ENCODE measurements at regions not wholly inside any gene's neighbourhood (a gene's known extent, or its start where the extent isn't known, plus 50 kb on each side); places are given as distances from the start of the nearest gene placed in this dataset.

- DNase-seq: peak; percentile 12
These were observed 54.7 kb upstream of the HTR2A start for GRCh38 chr13:46951516-46951915.

- DNase-seq: no peak
These were observed 52.4 kb upstream of the HTR2A start for GRCh38 chr13:46949211-46949610.

- no peak for DNase-seq
These were observed 51.5 kb upstream of the HTR2A start for GRCh38 chr13:46948338-46948737.

GRCh38 chr13:46947425-46948191 is 50.8 kb upstream of the HTR2A start:
- DNase-seq: no peak
